Left renal pelvis (tissue), 4 donors: ENCODE measurements at regions not wholly inside any gene's neighbourhood (a gene's known extent, or its start where the extent isn't known, plus 50 kb on each side); places are given as distances from the start of the nearest gene placed in this dataset.
"Not testable (repeated sequence)": the region's sequence is repeated elsewhere in the genome, so short reads cannot be mapped to it uniquely, and the experiment has no call there.

ENCODE experiments used
- DNase-seq, 4 donors: peaks; one replicate each; pipeline ENCODE4 v3.0.0-alpha.2; 2013; ENCODE audit warnings: low read depth in 4 of 4, low spot score in 3 of 4

DNA sequence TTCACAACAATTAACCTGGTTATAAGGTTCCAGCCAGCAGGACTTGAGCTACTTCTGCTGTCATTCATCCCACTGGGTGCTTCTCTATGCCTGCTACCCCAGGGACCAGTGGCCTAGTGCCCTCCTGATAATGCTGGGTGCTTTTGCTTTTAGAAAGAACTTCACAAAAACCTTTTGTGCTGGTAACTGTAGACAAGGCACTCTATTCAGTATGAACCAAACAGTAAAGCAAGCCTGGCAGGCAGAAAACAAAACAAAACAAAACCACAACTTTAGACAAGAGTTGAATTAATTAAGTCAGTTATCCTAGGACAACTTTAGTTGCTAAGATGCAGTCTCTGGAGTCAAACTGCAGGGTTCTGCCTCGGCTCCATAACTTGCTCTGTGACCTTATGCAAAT lies 61.9 kb upstream of the ADGRL2 start:
- DNase-seq: no peak

DNA sequence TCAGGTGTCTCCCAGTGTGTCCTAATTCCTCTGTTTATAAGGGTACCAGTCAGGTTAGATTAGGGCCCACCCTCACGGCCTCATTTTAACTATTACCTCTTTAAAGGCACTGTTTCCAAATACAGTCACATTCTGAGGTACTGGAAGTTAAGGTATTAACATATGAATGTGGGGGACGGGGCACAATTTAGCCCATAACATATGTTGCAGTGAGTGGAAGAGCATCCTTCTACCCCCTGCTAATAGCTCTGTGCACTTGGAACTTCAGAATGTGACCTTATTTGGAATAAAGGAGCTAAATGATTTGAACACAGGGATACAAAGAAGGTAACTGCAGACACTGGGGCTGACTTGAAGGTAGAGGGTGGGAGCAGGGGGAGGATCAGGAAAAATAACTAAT lies 67.3 kb upstream of the ADGRL2 start:
- DNase-seq: no peak

DNA sequence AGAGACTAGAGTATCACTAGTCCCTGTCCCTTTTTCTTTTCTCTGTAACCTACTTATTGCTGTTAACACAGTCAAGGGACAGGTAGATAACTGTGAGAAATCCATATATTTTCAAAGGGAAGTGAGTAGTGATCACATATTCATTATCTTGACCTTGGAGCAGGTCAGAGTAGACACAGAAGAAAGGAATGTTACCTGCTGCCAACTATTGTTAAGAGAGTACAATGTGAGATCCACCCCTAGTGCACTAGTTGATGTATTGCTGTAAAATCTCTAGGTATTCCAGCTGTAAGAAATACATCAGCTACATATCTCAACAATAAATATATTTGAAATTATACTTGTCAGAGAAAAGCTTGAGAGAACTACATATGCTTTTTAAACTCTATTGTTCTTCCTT lies 68.7 kb upstream of the ADGRL2 start:
- DNase-seq: no peak

DNA sequence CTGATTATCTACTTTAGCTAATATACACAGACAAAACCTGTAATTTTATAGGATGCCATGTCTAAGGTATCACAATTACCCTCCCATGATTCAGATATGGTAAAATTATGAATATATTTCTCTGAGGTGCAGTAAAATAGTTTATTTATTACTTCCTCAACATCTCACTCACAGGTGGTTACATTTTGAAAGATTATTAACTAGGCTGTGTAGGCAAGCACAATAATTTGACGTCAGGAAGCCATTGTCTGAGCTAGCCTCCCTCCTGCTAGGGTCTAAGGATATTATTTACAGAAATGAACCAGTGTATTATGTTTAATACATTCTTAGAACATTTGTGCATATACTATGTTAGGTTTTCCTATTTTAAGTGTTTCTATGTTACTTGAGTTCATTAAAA lies 69.9 kb upstream of the ADGRL2 start:
- DNase-seq: no peak

DNA sequence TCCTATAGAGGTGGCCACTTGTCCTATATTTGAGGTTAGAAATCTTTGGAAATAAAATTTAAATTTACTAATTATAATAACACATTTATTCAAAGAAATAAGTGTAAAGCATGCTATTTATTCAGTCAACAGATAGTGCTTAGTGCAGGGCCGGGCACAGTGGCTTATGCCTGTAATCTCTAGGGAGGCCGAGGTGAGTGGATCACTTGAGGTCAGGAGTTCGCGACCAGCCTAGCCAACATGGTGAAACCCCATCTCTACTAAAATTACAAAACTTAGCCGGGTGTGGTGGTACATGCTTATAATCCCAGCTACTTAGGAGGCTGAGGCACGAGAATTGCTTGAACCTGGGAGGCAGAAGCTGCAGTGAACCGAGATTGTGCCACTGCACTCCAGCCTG lies 70.4 kb upstream of the ADGRL2 start:
- DNase-seq: not testable (repeated sequence)

DNA sequence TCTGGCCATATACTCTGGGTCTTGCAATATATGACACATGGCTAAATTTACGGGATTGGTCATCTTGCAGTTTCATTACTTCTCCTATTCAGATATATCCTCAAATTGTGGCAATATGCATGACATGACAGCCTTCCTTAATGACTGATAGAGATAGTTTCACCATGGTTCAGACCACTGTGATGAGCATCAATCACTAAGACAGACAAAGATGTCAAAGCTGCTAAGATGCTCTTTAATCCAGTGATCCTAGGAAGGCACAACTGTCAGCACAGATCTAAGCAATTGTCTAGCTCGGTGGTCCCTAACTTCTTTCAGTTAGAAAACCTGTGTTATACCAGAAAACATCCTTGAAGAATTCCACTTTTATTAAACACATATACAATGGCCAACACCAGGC lies 70.9 kb upstream of the ADGRL2 start:
- DNase-seq: no peak

DNA sequence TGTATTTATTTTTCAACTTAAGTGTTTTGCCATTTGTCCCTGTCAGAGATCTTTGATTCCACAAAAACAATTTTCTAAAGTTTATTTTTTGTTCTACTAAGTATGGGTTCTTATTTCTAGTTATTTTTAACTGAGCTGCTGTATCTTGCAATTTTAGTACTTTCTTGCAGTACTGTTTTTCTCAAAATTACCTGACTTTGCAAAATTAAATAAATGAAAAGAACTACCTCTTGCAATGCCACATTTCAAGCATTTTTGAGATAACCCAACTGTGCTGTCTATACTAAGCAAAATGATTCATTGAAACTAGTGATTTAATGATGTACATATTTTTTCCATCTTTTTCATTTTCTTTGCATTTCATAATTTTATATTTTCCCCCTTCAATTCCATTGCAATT lies 71.5 kb upstream of the ADGRL2 start:
- DNase-seq: no peak

DNA sequence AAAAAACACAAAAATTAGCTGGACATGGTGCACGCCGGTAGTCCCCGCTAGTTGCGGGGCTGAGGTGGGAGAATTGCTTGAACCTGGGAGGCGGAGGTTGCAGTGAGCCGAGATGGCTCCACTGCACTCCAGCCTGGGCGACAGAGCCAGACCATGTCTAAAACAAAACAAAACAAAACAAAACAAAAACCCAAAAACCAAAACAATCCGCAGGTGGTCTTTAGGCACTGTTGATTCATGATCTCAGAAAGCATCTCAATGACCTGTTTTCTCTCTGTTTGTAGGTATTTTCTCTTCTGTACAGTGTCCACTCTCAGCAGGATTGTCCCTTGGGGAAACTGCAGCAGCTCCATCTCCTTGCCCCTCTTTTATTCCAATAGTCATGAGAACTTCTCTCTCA lies 74.9 kb upstream of the ADGRL2 start:
- no peak for DNase-seq

DNA sequence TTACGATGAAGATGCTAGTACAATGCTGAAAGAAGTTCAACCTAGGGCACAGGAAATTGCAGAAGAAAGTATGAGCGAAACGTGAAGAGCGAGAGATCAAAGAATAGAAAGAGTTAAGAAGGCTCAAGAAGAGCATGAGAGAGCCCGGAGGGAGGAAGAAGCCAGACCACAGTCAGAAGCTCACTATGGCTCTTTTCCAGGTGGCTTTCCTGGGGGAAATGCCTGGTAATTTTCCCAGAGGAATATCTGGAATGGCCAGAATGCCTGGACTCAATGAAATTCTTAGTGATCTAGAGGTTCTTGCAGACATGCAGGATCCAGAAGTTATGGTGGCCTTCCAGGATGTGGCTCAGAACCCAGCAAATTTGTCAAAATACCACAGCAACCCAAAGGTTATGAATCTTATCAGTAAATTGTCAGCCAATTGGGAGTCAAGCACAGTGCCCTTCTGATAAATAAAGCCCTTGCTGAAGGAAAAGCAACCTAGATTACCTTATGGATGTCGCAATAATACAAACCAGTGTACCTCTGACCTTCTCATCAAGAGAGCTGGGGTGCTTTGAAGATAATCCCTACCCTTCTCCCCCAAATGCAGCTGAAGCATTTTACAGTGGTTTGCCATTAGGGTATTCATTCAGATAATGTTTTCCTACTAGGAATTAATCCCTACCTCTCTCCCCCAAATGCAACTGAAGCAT lies 78.0 kb upstream of the ADGRL2 start:
- DNase-seq: not testable (repeated sequence)

DNA sequence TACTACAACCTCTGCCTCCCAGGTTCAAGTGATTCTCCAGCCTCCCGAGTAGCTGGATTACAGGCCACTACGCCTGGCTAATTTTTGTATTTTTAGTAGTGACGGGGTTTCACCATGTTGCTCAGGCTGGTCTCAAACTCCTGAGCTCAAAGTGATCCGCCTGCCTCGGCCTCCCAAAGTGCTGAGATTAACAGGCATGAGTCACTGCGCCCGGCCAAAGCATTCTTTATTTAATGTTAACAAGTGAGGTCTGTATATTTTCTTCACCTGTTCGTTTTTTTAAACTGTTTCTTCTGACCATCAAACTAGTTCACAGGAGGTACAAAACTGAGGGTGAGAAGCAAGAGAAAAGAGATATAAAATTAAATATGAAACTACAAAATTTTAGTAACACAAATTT lies 80.5 kb upstream of the ADGRL2 start:
- not testable (repeated sequence) for DNase-seq

DNA sequence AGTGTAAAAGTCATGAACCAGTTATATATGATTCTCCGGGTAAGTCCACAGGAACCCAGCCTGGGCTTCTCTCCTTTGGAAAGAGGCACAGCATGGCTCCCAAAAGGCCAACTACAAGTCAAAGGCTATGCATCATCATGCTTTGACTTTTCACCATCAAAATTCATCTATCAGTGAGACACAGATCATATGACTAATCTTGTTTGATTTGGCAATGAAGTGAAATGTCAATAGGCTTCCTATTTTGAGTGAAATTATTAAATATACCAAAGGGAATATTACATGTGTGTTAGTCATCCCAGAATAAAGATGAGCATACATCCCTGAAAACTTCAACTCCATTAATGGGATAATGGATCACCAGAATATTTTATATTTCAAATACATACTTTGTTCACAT lies 83.5 kb upstream of the ADGRL2 start:
- no peak for DNase-seq

DNA sequence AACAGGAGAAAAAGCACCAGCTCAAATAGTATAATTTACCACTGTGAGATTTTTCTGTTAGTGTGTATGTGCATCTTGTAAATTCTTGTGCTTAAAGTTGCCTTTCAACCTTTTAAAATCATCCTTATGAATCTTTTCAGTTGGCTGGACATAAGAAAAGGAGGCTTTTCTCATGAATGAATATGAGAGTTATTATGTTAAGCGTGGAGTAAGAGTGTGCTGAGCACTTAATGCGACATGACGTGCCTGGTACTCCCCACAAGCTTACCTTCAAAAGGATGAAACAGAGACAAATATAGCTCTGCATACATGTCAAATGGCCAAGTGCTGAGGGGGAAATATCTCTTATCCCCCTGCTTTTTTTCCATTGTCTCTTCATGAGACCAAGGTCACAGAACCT lies 85.3 kb upstream of the ADGRL2 start:
- no peak for DNase-seq

DNA sequence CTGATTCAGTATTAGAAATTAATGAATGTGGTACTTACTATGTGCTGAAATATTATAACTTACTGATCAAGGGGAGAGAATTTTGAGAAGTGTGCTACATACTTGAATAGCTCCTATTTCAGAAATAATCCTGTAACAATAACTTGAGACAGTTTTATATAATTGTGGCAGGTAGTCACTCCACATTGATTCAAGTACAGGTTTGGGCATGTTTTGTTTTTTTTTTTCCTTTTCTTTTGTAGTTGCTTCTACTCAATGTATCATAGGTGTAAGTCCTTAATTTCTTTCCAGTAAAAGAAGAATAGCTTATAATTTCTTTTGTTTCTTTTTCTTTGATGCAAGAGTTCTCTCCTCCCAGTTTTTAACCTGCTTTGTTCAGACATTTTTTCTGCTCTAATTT lies 86.1 kb upstream of the ADGRL2 start:
- no peak for DNase-seq

DNA sequence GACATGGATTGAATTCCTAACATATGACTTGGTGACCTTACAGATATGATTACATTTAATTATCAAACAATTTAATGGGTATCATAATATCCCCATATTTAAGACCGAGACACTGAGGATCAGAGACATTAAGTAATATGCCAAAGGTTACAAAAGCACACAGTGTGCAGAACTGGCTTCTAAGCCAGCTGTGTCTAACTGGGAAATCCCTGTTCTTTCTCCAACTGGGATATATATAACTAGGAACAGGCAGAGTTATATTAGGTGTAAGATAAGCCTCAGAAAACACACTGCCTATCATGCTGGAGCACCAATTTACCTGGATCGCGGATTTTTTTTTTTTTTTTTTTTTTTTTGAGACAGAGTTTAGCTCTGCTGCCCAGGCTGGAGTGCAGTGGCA lies 88.3 kb upstream of the ADGRL2 start:
- no peak for DNase-seq

DNA sequence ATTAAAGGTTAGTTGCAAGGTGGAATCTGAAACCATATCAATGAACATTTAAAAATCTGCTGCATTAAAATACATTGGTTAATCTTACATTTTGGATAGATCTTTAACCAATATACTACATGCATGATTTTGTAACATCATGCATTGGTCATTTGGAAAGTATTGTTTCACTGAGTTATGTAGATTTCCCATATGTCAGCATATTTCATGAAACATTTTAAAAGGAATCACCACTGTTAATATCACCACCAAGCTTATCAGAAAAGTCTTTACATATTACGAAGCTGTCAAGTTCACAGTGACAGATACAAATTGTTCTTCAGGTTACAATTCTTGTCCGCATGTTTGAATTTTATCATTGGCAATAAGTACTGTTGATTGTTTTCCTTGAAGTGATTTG lies 89.9 kb upstream of the ADGRL2 start:
- no peak for DNase-seq

DNA sequence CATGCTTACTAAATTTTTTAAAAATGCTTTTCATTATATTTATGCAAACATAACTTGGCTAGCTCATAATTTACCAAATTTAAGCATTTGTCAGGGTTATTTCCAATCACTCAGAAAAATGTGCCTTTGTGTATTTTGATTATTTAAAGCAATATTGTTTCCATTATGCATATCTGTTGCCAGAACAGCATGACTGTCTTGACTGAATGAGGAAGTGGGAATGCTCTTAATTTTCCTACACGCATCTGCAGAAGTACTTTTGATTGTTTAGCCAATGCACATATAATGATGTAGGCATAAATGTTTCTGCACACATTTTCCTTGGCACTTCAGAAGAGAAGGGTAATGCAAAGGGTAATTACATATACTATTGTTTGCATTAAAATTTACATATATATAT lies 92.5 kb upstream of the ADGRL2 start:
- no peak for DNase-seq

DNA sequence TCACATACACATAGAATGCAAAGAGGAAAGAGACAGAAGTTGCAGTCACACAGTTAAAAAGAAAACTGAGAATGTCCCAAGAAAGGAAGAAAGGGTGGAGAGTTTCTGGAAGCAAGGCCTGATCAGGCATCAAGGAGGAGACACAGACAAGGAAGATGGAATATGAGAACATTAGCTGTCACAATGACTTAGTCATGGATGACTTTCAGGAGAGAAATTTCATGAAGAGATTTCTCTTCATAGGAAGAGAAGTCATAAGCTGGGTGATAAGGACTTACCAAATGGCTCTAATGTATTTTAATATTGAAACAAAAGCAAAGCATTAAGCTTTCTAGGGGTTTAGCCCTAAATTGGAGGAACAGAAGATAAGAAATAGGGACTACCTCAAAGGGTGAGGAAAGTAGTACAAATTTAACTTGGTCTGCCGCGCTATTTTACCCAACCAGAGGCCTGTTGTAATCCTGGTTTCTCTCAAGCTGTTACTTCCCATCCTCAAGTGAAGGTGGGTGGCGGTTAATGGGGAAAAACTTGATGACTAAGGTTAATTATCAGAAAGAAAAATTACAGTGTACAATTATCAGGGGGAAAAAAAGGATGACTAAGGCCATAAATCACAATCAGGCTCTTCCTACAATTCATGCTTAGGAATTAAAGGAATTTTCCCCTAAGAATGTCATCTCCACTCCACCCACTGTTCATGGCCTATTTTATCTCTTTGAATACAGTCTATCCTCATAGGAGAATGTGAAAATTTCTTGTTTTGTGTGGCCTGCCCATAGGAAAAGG lies 93.9 kb upstream of the ADGRL2 start:
- no peak for DNase-seq

DNA sequence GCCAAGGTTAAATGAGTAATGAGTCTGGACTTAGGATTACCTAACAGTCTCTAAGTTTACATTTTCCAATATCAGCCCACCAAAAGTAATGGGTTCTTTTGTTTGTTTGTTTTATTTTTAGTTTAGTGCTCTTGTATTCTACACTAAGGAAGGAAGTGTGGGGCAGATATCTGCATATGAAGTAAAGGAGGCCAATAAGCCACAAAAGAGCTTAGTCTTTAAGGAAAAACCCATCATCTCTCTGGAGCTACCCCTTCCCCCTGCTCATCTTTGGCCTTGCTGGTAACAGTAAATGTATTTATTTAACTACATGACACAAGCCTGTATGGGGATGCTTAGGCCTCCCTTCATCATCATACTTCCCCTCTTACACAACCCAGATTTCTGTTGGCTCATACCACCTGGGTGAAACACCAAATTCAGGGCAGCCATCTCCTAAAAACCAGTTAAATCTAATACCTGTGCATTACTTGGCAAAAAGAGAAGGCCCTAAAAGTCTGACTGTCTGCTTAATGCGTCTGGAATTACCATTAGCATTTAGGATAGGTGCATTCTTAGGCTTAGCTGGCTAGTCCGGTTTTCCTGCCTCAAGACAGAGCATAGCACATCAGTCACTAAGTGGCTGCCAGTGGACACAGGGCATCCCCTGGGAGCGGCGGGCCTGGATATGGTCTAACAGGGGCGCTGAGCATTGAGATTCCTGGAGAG lies 96.8 kb upstream of the ADGRL2 start:
- DNase-seq: no peak

DNA sequence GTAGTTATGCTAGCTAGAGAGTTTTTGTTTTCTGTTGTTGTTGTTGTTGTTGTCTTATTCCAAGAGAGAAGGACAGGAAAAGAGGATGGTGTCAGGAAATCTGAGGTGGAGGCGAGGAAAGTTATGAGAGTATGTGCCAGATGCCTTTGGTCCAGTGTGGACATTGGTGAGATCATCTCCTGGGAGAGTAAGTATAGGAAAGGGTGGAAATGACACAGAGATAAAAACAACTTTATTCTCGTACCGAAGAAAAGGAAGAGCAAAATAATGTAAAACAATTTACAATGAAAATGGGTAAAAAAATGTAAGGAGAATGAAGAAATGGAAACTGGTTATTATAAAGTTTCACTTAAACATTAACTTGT lies 97.4 kb upstream of the ADGRL2 start:
- no peak for DNase-seq

DNA sequence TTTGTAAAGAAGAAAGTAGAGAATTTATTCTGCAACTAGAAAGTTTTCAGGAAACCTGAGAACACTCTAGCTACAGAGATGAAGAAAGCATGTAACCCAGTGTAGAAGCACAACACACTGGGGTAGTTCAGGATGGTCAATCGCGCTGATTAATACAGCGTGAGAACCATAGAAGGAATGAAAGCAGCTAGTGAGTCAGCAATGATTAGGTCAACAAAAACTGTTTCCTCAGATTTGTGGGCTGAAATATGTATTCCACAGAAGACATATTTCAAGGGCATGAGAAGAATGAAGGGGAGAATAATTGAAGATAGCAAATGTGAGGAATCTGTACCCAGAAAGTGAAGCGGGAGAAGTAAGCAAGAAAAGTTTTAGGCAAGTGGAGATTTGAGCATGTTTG lies 97.8 kb upstream of the ADGRL2 start:
- DNase-seq: no peak

DNA sequence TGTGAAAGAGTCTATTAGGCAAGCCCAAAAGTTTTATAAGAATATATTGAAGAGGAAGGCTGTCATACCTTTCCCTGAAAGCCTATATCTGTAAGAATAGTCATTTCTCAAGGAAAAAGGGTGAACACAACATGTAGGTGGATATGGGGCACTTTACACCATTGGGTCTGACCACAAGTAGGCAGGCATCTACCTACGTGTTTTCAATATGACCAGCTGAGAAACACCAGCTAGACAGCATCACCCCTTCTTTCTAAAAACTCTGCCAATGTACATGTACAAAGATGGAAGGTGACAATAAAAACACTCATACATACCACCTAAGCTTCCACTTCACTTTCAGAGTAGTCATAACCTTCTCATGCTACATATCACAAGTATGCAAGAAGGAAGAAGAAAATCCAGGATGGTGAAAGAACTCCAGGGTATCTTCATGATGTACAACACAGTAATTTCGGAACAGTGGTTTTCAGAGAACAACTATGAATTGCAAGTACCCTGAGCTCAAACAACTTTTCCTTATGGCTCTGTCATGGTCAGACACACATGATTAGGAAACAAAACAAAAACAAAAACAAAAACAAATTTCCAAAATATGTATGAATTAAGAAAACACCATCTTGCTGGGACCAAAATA lies 98.5 kb upstream of the ADGRL2 start:
- DNase-seq: no peak
